22Rv1 (cell line): ENCODE measurements at regions not wholly inside any gene's neighbourhood (a gene's known extent, or its start where the extent isn't known, plus 50 kb on each side); places are given as distances from the start of the nearest gene placed in this dataset.
"Not testable (repeated sequence)": the region's sequence is repeated elsewhere in the genome, so short reads cannot be mapped to it uniquely, and the experiment has no call there.

Source experiments
- H3K27ac ChIP-seq: fragments of 450-650 bp; 2 replicates; pipeline ENCODE4 v1.5.1; 2017
- CTCF ChIP-seq: fragments of 450-650 bp; IDR thresholded peaks from 2 replicates; pipeline ENCODE4 v1.5.1; 2017; ENCODE audit warnings: mild to moderate bottlenecking
- ZFX ChIP-seq: fragments of 450-650 bp; IDR thresholded peaks from 2 replicates; pipeline ENCODE4 v1.6.1; 2017; ENCODE audit warnings: antibody characterized with exemption, borderline replicate concordance

GRCh38 chr3:137325934-137326333 lies 368.2 kb downstream of the IL20RB start:
- no peak for TF ChIP-seq ZFX
- no peak for TF ChIP-seq CTCF
- no peak overlapping the region for H3K27ac ChIP-seq

GRCh38 chr3:137329594-137329993 lies 371.8 kb downstream of the IL20RB start:
- H3K27ac ChIP-seq = no peak overlapping the region
- TF ChIP-seq ZFX (no peak), CTCF (no peak)

- TF ChIP-seq ZFX (no peak), CTCF (no peak)
- no peak overlapping the region for H3K27ac ChIP-seq
These were observed 372.5 kb downstream of the IL20RB start for GRCh38 chr3:137330246-137330645.

GRCh38 chr3:137332297-137332696 lies 374.5 kb downstream of the IL20RB start:
- no peak for TF ChIP-seq CTCF
- no peak overlapping the region for H3K27ac ChIP-seq

- no peak for TF ChIP-seq ZFX
- no peak for TF ChIP-seq CTCF
These were observed 377.7 kb downstream of the IL20RB start for GRCh38 chr3:137335478-137335877.

GRCh38 chr3:137338400-137338799 lies 380.6 kb downstream of the IL20RB start:
- H3K27ac ChIP-seq = not testable (repeated sequence)

More at GRCh38 chr3:137335478-137335877, 377.7 kb downstream of the IL20RB start:
- H3K27ac ChIP-seq = no peak overlapping the region

- TF ChIP-seq ZFX (no peak), CTCF (no peak)
- no peak overlapping the region for H3K27ac ChIP-seq
These were observed 385.5 kb downstream of the IL20RB start for GRCh38 chr3:137343283-137343682.

GRCh38 chr3:137347132-137347531 lies 389.3 kb downstream of the IL20RB start:
- no peak overlapping the region for H3K27ac ChIP-seq
- no peak for TF ChIP-seq ZFX
- no peak for TF ChIP-seq CTCF
